Neural crest cell (in vitro differentiated cells): ENCODE measurements at regions not wholly inside any gene's neighbourhood (a gene's known extent, or its start where the extent isn't known, plus 50 kb on each side); places are given as distances from the start of the nearest gene placed in this dataset.
"Not testable (repeated sequence)": the region's sequence is repeated elsewhere in the genome, so short reads cannot be mapped to it uniquely, and the experiment has no call there.

Source experiments
- DNase-seq: peaks from one replicate; pipeline ENCODE4 v3.0.0; 2021; ENCODE audit warnings: low read depth, mixed read lengths, low spot score
- H3K27ac Mint-ChIP-seq: one replicate; pipeline ENCODE4 v1.8.0; 2021; ENCODE audit warnings: mild to moderate bottlenecking, mixed read lengths; ENCODE audit not compliant: unreplicated experiment
- H3K27me3 Mint-ChIP-seq: 2 replicates; pipeline ENCODE4 v1.8.0; 2021; ENCODE audit warnings: low read depth, mild to moderate bottlenecking, mixed read lengths
- H3K36me3 Mint-ChIP-seq: 2 replicates; pipeline ENCODE4 v1.8.0; 2021; ENCODE audit warnings: low read depth, mild to moderate bottlenecking, mixed read lengths
- H3K4me1 Mint-ChIP-seq: 2 replicates; pipeline ENCODE4 v1.8.0; 2021; ENCODE audit warnings: mixed read lengths
- H3K4me3 Mint-ChIP-seq: one replicate; pipeline ENCODE4 v1.8.0; 2021; ENCODE audit warnings: mild to moderate bottlenecking, mixed read lengths
- H3K9me3 Mint-ChIP-seq: 2 replicates; pipeline ENCODE4 v1.8.0; 2021; ENCODE audit warnings: mixed read lengths
- TF ChIP-seq, protein P1 (sequence below): fragments of 200-600 bp; sonication (generic); conservative IDR thresholded peaks from 2 replicates; pipeline ENCODE4 v1.5.0; 2021; ENCODE audit warnings: antibody characterized with exemption, mild to moderate bottlenecking

DNA sequence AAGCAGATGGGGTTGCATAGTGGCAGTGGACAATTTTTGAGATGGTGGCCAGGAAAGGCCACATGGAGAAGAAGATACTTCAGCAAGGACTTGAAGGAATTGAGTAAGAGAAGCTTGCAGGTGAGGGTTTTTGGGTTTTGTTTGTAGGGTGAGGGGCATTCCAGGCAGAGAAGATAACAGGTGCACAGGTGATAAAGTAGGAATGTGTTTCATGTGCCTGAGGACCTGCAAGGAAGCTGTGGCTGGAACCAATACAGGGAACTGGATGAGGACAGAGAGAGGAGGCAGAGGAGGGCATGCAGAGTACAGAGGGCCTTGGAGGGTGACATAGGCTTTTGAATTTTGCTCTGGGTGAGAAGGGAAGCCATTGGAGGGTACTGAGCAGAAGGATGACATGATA is 314.5 kb downstream of the KLF12 start:
- no peak for DNase-seq
- peaks cover 12% of the 10 kb centered on the region for H3K36me3 Mint-ChIP-seq
- H3K9me3 Mint-ChIP-seq: no peaks in the 10 kb centered on the region
- H3K27me3 Mint-ChIP-seq: no peaks in the 10 kb centered on the region
- H3K27ac Mint-ChIP-seq: no peak overlapping the region
- no peak overlapping the region for H3K4me3 Mint-ChIP-seq
- no peaks in the 10 kb centered on the region for H3K4me1 Mint-ChIP-seq
- TF ChIP-seq, protein P1, sequence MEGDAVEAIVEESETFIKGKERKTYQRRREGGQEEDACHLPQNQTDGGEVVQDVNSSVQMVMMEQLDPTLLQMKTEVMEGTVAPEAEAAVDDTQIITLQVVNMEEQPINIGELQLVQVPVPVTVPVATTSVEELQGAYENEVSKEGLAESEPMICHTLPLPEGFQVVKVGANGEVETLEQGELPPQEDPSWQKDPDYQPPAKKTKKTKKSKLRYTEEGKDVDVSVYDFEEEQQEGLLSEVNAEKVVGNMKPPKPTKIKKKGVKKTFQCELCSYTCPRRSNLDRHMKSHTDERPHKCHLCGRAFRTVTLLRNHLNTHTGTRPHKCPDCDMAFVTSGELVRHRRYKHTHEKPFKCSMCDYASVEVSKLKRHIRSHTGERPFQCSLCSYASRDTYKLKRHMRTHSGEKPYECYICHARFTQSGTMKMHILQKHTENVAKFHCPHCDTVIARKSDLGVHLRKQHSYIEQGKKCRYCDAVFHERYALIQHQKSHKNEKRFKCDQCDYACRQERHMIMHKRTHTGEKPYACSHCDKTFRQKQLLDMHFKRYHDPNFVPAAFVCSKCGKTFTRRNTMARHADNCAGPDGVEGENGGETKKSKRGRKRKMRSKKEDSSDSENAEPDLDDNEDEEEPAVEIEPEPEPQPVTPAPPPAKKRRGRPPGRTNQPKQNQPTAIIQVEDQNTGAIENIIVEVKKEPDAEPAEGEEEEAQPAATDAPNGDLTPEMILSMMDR: no peak

DNA sequence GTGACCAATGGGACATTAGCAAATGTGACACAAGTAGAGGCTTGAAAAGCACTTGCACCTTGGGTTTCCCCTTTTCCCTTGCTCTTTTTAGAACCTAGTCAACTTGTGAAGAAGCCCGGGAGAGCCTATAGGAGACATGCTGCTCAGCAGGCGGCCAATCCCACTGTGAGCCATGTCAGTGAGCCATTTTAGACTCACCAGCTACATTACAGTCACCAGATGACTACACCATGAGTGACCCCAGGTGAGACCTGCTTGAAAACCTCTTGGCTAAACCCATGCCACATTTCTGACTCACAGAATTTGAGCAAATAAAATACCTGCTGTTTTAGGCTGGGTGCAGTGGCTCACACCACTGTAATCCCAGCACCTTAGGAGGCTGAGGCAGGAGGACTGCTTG is 317.5 kb downstream of the KLF12 start:
- Mint-ChIP-seq H3K4me3 (no peak overlapping the region), H3K27ac (no peak overlapping the region), H3K4me1 (no peaks in the 10 kb centered on the region), H3K27me3 (no peaks in the 10 kb centered on the region), H3K36me3 (peaks cover 17% of the 10 kb centered on the region), H3K9me3 (no peaks in the 10 kb centered on the region)
- DNase-seq: no peak
- TF ChIP-seq, protein P1: no peak

DNA sequence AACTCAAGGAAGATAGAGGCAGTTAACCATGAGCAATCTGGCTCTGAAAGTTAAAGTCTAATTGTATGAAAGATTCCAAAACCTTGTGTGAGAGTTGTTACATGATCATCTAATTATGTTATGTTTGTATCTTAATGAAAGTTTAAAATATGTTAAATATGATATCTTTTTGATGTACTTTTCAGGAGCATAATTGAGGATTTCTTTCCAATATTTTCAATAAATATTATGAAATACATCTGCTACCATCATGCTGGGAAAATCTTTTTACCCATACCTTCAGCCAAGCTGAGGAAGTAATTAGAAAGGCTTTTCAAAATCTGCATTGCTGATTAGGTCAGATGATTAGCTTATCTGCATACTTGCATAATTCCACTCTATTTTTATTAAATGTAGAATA is 318.4 kb downstream of the KLF12 start:
- Mint-ChIP-seq H3K36me3 (peaks cover 14% of the 10 kb centered on the region), H3K9me3 (no peaks in the 10 kb centered on the region), H3K4me3 (no peak overlapping the region), H3K4me1 (no peaks in the 10 kb centered on the region), H3K27me3 (no peaks in the 10 kb centered on the region), H3K27ac (no peak overlapping the region)
- TF ChIP-seq, protein P1: no peak
- no peak for DNase-seq

- Mint-ChIP-seq H3K4me3 (no peak overlapping the region), H3K9me3 (no peaks in the 10 kb centered on the region), H3K36me3 (peaks cover 12% of the 10 kb centered on the region), H3K4me1 (no peaks in the 10 kb centered on the region), H3K27ac (no peak overlapping the region), H3K27me3 (no peaks in the 10 kb centered on the region)
- no peak for DNase-seq
- TF ChIP-seq, protein P1: no peak
Observed at GRCh38 chr13:73810647-73811046, 323.6 kb downstream of the KLF12 start.

DNA sequence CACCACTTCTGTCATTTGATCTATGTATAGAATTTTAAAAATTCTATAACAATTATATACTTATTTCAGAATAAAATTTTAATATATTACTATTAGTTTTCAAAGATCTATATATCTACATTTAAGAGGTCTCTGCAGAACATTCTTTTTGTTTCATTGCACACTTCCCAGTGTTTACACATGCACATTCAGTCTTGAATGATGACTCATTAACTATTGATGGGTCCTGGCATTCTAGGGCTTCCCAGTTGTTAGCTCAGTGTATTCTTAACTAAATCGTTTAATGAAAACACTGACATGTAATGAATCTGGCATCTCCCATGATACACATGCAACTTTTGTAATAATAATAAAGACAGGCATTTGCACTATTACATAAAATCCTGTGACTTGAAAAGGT is 324.6 kb downstream of the KLF12 start:
- Mint-ChIP-seq H3K9me3 (no peaks in the 10 kb centered on the region), H3K36me3 (peaks cover 7% of the 10 kb centered on the region), H3K27ac (no peak overlapping the region), H3K27me3 (no peaks in the 10 kb centered on the region), H3K4me1 (no peaks in the 10 kb centered on the region), H3K4me3 (no peak overlapping the region)
- DNase-seq: no peak
- TF ChIP-seq, protein P1: no peak

GRCh38 chr13:73808318-73808717 is 325.9 kb downstream of the KLF12 start:
- H3K4me3 Mint-ChIP-seq: no peak overlapping the region
- no peak for DNase-seq
- peaks cover 6% of the 10 kb centered on the region for H3K36me3 Mint-ChIP-seq
- H3K27me3 Mint-ChIP-seq: no peaks in the 10 kb centered on the region
- H3K4me1 Mint-ChIP-seq: peaks cover 1% of the 10 kb centered on the region
- no peak overlapping the region for H3K27ac Mint-ChIP-seq
- TF ChIP-seq, protein P1: no peak
- no peaks in the 10 kb centered on the region for H3K9me3 Mint-ChIP-seq

- not testable (repeated sequence) for H3K36me3 Mint-ChIP-seq, DNase-seq, H3K4me3 Mint-ChIP-seq, H3K9me3 Mint-ChIP-seq, H3K27me3 Mint-ChIP-seq, H3K27ac Mint-ChIP-seq, H3K4me1 Mint-ChIP-seq
Observed at GRCh38 chr13:73805326-73805958, 328.8 kb downstream of the KLF12 start.
